GM12878 (cell line): ENCODE measurements at regions not wholly inside any gene's neighbourhood (a gene's known extent, or its start where the extent isn't known, plus 50 kb on each side); places are given as distances from the start of the nearest gene placed in this dataset.

Source experiments
- ELK1 ChIP-seq: IDR thresholded peaks from 2 replicates; pipeline ENCODE4 v1.6.1; 2012; ENCODE audit warnings: low read depth, low read length, improper control_type of control experiment
- ETV6 ChIP-seq, 2 experiments: fragments of 450-650 bp in 1 of 2; IDR thresholded peaks in 1 of 2; conservative IDR thresholded peaks in 1 of 2; 2 replicates each; pipeline ENCODE4 v1.6.1; 2014; ENCODE audit warnings: antibody characterized with exemption in 1 of 2, borderline replicate concordance in 1 of 2, low read depth in 1 of 2, mild to moderate bottlenecking in 1 of 2, moderate library complexity in 1 of 2
- PAX5 ChIP-seq: IDR thresholded peaks from 2 replicates; pipeline ENCODE4 v1.6.1; 2011; ENCODE audit warnings: low read depth, low read length, borderline replicate concordance
- SPI1 ChIP-seq: IDR thresholded peaks from 2 replicates; pipeline ENCODE4 v1.6.1; 2011; ENCODE audit warnings: low read depth, mild to moderate bottlenecking, low read length, moderate library complexity, borderline replicate concordance; ENCODE audit not compliant: insufficient read depth
- STAT1 ChIP-seq: fragments of 450-650 bp; conservative IDR thresholded peaks from 2 replicates; pipeline ENCODE4 v1.6.1; 2014; ENCODE audit warnings: antibody characterized with exemption, mild to moderate bottlenecking
- TF ChIP-seq, protein P1 (sequence below): IDR thresholded peaks from 2 replicates; pipeline ENCODE4 v1.6.1; 2011; ENCODE audit warnings: mild to moderate bottlenecking, low read depth, low read length, moderate library complexity; ENCODE audit not compliant: insufficient replicate concordance
- TF ChIP-seq, protein P2 (sequence below): fragments of 150-350 bp; IDR thresholded peaks from 2 replicates; pipeline ENCODE4 v1.6.1; 2016; ENCODE audit warnings: low read depth, low read length
- TF ChIP-seq, protein P3 (sequence below): IDR thresholded peaks from 2 replicates; pipeline ENCODE4 v1.6.1; 2012; ENCODE audit warnings: low read depth, low read length, improper control_type of control experiment
- TF ChIP-seq, protein P4 (sequence below): fragments of 450-650 bp; IDR thresholded peaks from 2 replicates; pipeline ENCODE4 v1.6.1; 2016; ENCODE audit warnings: mild to moderate bottlenecking, moderate library complexity, borderline replicate concordance
- TF ChIP-seq, protein P5 (sequence below): IDR thresholded peaks from 2 replicates; pipeline ENCODE4 v1.6.1; 2012; ENCODE audit warnings: low read depth, low read length, improper control_type of control experiment

DNA sequence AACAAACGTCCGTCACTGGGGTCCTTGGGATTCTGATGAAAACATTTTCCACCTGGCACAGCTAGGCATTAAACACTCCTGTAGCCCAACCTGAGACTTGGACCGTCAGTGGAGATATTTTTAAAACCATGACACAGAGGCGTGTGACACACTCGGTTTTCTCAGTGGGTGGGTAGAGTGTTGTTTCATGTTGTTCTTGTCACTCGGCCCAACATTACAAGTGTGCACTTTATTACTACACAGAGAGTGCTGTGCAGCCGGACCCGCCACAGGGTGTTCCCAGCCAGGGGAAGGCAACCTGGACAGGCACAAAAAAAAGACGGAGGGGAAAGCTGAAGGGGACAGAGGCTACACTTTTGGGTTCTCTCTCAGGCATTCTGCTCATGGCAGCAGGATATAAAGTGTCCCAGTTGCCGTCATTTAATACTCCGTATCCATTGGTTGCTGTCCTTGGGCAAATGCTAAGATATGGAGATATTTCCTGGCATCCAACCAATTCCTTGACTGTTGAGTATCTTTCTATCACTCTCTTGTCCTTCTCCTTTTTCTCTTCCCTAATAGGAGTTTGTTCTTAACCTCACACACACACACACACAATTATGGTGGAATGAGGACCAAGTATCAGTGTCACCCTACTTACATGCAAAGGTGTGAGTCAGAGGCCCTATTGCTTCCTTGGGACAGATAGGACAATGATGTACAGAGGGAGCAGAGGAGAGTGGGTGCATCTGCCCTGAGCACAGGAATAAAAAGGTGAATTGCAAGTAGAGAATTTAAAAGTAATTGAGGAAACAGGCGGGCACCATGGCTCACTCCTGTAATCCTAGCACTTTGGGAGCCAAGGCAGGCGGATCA lies 154.1 kb upstream of the SOX9 start (continued):
- TF ChIP-seq, protein P1, sequence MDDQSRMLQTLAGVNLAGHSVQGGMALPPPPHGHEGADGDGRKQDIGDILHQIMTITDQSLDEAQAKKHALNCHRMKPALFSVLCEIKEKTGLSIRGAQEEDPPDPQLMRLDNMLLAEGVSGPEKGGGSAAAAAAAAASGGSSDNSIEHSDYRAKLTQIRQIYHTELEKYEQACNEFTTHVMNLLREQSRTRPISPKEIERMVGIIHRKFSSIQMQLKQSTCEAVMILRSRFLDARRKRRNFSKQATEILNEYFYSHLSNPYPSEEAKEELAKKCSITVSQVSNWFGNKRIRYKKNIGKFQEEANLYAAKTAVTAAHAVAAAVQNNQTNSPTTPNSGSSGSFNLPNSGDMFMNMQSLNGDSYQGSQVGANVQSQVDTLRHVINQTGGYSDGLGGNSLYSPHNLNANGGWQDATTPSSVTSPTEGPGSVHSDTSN, result no peak
- TF ChIP-seq, protein P2, sequence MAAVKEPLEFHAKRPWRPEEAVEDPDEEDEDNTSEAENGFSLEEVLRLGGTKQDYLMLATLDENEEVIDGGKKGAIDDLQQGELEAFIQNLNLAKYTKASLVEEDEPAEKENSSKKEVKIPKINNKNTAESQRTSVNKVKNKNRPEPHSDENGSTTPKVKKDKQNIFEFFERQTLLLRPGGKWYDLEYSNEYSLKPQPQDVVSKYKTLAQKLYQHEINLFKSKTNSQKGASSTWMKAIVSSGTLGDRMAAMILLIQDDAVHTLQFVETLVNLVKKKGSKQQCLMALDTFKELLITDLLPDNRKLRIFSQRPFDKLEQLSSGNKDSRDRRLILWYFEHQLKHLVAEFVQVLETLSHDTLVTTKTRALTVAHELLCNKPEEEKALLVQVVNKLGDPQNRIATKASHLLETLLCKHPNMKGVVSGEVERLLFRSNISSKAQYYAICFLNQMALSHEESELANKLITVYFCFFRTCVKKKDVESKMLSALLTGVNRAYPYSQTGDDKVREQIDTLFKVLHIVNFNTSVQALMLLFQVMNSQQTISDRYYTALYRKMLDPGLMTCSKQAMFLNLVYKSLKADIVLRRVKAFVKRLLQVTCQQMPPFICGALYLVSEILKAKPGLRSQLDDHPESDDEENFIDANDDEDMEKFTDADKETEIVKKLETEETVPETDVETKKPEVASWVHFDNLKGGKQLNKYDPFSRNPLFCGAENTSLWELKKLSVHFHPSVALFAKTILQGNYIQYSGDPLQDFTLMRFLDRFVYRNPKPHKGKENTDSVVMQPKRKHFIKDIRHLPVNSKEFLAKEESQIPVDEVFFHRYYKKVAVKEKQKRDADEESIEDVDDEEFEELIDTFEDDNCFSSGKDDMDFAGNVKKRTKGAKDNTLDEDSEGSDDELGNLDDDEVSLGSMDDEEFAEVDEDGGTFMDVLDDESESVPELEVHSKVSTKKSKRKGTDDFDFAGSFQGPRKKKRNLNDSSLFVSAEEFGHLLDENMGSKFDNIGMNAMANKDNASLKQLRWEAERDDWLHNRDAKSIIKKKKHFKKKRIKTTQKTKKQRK, result no peak
- TF ChIP-seq ELK1 (no peak), ETV6 (conservative IDR thresholded peaks at IDR 0.05 in 1 of 2, IDR thresholded peaks at IDR 0.05 in 1 of 2; ENCODE audit: borderline replicate concordance in 1 of 2, low read depth in 1 of 2) (no peak), STAT1 (no peak), PAX5 (no peak), SPI1 (no peak)
- TF ChIP-seq, protein P3, sequence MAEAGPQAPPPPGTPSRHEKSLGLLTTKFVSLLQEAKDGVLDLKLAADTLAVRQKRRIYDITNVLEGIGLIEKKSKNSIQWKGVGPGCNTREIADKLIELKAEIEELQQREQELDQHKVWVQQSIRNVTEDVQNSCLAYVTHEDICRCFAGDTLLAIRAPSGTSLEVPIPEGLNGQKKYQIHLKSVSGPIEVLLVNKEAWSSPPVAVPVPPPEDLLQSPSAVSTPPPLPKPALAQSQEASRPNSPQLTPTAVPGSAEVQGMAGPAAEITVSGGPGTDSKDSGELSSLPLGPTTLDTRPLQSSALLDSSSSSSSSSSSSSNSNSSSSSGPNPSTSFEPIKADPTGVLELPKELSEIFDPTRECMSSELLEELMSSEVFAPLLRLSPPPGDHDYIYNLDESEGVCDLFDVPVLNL, result no peak
- TF ChIP-seq, protein P4, sequence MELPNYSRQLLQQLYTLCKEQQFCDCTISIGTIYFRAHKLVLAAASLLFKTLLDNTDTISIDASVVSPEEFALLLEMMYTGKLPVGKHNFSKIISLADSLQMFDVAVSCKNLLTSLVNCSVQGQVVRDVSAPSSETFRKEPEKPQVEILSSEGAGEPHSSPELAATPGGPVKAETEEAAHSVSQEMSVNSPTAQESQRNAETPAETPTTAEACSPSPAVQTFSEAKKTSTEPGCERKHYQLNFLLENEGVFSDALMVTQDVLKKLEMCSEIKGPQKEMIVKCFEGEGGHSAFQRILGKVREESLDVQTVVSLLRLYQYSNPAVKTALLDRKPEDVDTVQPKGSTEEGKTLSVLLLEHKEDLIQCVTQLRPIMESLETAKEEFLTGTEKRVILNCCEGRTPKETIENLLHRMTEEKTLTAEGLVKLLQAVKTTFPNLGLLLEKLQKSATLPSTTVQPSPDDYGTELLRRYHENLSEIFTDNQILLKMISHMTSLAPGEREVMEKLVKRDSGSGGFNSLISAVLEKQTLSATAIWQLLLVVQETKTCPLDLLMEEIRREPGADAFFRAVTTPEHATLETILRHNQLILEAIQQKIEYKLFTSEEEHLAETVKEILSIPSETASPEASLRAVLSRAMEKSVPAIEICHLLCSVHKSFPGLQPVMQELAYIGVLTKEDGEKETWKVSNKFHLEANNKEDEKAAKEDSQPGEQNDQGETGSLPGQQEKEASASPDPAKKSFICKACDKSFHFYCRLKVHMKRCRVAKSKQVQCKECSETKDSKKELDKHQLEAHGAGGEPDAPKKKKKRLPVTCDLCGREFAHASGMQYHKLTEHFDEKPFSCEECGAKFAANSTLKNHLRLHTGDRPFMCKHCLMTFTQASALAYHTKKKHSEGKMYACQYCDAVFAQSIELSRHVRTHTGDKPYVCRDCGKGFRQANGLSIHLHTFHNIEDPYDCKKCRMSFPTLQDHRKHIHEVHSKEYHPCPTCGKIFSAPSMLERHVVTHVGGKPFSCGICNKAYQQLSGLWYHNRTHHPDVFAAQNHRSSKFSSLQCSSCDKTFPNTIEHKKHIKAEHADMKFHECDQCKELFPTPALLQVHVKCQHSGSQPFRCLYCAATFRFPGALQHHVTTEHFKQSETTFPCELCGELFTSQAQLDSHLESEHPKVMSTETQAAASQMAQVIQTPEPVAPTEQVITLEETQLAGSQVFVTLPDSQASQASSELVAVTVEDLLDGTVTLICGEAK, result no peak
- TF ChIP-seq, protein P5, sequence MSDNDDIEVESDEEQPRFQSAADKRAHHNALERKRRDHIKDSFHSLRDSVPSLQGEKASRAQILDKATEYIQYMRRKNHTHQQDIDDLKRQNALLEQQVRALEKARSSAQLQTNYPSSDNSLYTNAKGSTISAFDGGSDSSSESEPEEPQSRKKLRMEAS, result no peak
